Right lobe of liver (tissue), 6 donors: ENCODE measurements at regions not wholly inside any gene's neighbourhood (a gene's known extent, or its start where the extent isn't known, plus 50 kb on each side); places are given as distances from the start of the nearest gene placed in this dataset.

Experiments used
- ATAC-seq, 4 donors: fragments of 200-7000 bp; cut with Tn5 transposase; one replicate each; pipeline ENCODE4 v1.9.1; 2020; ENCODE audit warnings: mild to moderate bottlenecking in 4 of 4, moderate library complexity in 4 of 4
- DNase-seq, 3 donors: peaks; one replicate each; pipeline ENCODE4 v3.0.0-alpha.2; 2020
- H3K27ac ChIP-seq, 3 donors: fragments of 200-600 bp; one replicate each; pipeline ENCODE4 v1.8.0; 2022
- H3K27me3 ChIP-seq, 2 donors: fragments of 200-600 bp; one replicate each; pipeline ENCODE4 v1.8.0; 2022
- H3K36me3 ChIP-seq, 4 donors: fragments of 200-600 bp; sonication (generic) in 1 of 4; one replicate each; pipeline versions ENCODE4 v1.5.1 to v1.8.0; 2017 to 2022; ENCODE audit warnings: control low read depth in 1 of 4
- H3K4me1 ChIP-seq, 4 donors: fragments of 200-600 bp; sonication (generic) in 1 of 4; one replicate each; pipeline versions ENCODE4 v1.5.1 to v1.8.0; 2017 to 2022; ENCODE audit warnings: control low read depth in 1 of 4
- H3K4me3 ChIP-seq, 3 donors: fragments of 200-600 bp; one replicate each; pipeline ENCODE4 v1.8.0; 2022
- H3K9me3 ChIP-seq, 4 donors: fragments of 200-600 bp; sonication (generic) in 1 of 4; one replicate each; pipeline versions ENCODE4 v1.5.1 to v1.8.0; 2017 to 2022; ENCODE audit warnings: control low read depth in 1 of 4
- POLR2A ChIP-seq: fragments of 450-650 bp; IDR thresholded peaks from one replicate; pipeline ENCODE4 v1.6.1; 2017; ENCODE audit warnings: antibody characterized with exemption, mild to moderate bottlenecking
- WGBS: methylation state at CpG from one replicate; pipeline ENCODE4 v1.1.6; 2018; ENCODE audit warnings: low coverage, low lambda C conversion rate; ENCODE audit not compliant: insufficient coverage; ENCODE audit errors: missing lambda C conversion rate; 5-methylcytosine and 5-hydroxymethylcytosine counted together
- intact Hi-C, 2 donors: fragments of 100-400 bp; cut with DNase I; formaldehyde crosslinking; loops; one replicate each; pipeline versions ENCODE4 v1.11.2 to v1.14.1; 2022
- TF ChIP-seq, protein P1 (sequence below), 4 donors: fragments of 200-600 bp in 3 of 4; fragments of 450-650 bp in 1 of 4; IDR thresholded peaks; one replicate each; pipeline versions ENCODE4 v1.5.1 to v1.8.0; 2016 to 2022; ENCODE audit warnings: antibody characterized with exemption in 4 of 4, mild to moderate bottlenecking in 2 of 4
- donor health status: DM: no; HTN: yes; CAD: no.
- donor health status: DM: no; HTN: no; CAD: no.
- donor health status: DM: no; HTN: no; CAD: no.
- donor health status: DM: no; HTN: yes; CAD: no.
- donor health status: DM: no; HTN: yes; CAD: no.

DNA sequence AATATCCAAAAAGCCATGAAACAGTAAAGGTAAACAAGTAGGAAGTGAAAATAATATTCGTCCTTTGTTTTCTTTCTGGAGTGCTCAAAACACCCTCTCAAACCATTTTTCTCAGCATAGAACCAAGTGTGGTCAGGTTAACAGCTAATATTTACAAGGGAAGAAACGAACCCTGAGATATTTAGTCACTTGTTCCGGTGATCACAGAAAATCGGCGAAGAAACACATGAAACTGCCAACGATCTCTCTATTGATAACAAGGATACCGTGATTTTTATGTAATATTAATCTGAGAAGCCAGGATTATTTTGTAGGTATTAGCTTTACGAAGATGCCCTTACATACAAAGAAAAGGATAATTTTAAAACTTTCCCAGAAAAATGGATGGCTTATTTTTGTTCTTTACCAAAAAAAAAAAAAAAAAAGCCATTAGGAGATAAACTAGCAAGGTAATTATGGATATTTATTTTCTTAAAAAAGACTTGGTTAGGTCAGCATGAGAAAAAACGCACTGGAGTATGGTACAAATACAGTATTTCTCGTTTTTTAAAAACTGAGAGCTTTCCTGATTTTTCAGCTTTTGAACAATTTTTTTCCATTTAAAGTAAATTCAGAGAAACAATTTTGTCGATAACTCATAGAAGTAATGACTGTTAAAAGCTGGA is 107.3 kb upstream of the HNRNPU start:
- ATAC-seq (peak in 1 of 4 donors; percentile 0), DNase-seq (no peak)
- H3K4me1 ChIP-seq, result peaks cover 0 to 11% (median 5%) of the 10 kb centered on the region in 4 donors
- H3K9me3 ChIP-seq, result no peaks in the 10 kb centered on the region
- no peak for TF ChIP-seq POLR2A
- TF ChIP-seq, protein P1, sequence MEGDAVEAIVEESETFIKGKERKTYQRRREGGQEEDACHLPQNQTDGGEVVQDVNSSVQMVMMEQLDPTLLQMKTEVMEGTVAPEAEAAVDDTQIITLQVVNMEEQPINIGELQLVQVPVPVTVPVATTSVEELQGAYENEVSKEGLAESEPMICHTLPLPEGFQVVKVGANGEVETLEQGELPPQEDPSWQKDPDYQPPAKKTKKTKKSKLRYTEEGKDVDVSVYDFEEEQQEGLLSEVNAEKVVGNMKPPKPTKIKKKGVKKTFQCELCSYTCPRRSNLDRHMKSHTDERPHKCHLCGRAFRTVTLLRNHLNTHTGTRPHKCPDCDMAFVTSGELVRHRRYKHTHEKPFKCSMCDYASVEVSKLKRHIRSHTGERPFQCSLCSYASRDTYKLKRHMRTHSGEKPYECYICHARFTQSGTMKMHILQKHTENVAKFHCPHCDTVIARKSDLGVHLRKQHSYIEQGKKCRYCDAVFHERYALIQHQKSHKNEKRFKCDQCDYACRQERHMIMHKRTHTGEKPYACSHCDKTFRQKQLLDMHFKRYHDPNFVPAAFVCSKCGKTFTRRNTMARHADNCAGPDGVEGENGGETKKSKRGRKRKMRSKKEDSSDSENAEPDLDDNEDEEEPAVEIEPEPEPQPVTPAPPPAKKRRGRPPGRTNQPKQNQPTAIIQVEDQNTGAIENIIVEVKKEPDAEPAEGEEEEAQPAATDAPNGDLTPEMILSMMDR (IDR thresholded peaks at IDR 0.05), result no peak
- WGBS, result 16% methylated on average over 11 of the region's 11 CpGs
- peak overlapping the region; percentile 96 to 100 (median 100) for H3K27ac ChIP-seq
- H3K36me3 ChIP-seq, result no peaks in the 10 kb centered on the region
- H3K4me3 ChIP-seq, result peak overlapping the region; percentile 56 to 80 (median 71)
- H3K27me3 ChIP-seq, result no peaks in the 10 kb centered on the region
- intact Hi-C loops, result no loop called here

DNA sequence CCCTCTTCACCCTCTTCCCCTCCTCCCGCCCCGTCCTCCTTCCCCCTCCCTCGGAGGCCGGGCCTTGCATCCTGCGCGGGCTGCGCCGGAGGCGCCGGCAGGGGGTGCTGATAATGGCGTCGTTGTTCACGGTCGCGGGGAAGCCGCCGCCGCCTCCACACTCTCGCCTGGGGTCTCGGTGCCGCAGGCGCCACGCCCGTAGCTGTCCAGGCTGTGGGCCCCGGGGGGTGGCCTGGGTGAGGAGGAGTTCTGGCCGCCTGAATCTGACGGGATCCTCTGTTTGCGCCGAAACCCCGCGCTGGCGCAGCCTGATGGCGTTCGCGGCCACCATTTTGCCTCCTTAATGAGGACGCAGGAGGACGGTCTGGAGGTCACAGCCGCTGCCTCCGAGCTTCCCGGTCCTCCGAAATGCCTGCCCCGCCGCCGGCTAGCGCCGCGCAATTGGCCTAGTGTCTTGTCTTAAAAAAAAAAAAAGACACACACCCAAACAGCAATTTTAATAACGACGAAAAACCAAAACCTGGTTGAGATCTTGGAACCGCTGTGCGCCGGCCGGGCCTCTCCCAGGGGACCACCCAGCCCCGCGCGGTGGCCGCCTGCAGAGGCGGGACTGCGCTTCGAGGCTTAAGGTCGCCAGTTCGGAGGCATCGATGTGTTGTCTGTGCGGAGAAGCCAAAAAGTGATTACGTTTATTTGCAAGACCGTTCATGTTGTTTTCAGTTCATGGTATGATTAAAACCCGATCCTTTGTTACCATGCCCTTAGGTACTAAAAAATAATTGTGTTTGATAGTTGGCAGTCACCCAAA is 106.6 kb upstream of the HNRNPU start:
- WGBS, result 2% methylated on average over 49 of the region's 67 CpGs
- TF ChIP-seq POLR2A, result peak; percentile 82
- TF ChIP-seq, protein P1 (IDR thresholded peaks at IDR 0.05), result peak; percentile 49 to 67 (median 50)
- intact Hi-C loops, result no loop called here

DNA sequence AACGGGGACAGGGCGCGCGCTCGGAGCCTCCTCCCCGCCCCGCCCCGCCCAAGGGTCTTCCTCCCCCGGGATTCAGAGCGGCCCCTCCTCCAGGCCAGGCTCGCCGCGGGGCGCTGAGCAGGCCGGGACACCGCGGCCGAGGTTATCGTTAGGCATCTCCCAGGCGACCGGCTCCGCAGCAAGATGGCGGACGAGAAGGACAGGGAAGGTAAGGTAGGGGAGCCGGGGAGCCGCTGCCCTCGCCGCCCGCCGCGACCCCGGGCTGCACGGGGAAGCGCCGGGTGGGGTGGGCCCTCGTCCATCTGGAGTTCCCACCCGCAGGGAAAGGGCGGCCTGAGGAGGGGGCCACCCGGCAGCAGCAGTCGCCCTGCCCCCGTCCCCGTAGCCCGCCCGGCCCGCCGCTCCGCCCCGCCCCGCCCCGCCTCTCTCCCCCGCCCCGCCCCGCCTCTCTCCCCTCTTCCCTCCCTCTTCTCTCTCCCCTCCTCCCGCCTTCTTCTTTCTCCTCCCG is 105.9 kb upstream of the HNRNPU start:
- peak overlapping the region; percentile 96 to 100 (median 100) for H3K27ac ChIP-seq
- DNase-seq (peak in 1 of 3 donors; percentile 82), ATAC-seq (peak; percentile 40 to 74 (median 68))
- intact Hi-C loops, result no loop called here
- H3K4me1 ChIP-seq, result peaks cover 0 to 11% (median 5%) of the 10 kb centered on the region in 4 donors
- H3K36me3 ChIP-seq, result no peaks in the 10 kb centered on the region
- TF ChIP-seq, protein P1 (IDR thresholded peaks at IDR 0.05), result no peak
- TF ChIP-seq POLR2A, result no peak
- H3K4me3 ChIP-seq, result peak overlapping the region; percentile 63 to 80 (median 71)
- 0% methylated on average over 4 of the region's 55 CpGs for WGBS
- H3K9me3 ChIP-seq, result no peaks in the 10 kb centered on the region
- H3K27me3 ChIP-seq, result no peaks in the 10 kb centered on the region

More for the DNA sequence above, 106.6 kb upstream of the HNRNPU start:
- Histone ChIP-seq H3K27me3 (no peaks in the 10 kb centered on the region), H3K4me1 (peaks cover 0 to 11% (median 5%) of the 10 kb centered on the region in 4 donors), H3K27ac (peak overlapping the region; percentile 96 to 100 (median 100)), H3K4me3 (peak overlapping the region; percentile 56 to 80 (median 71)), H3K36me3 (no peaks in the 10 kb centered on the region), H3K9me3 (no peaks in the 10 kb centered on the region)
- ATAC-seq (peak; percentile 82 to 93 (median 88)), DNase-seq (peak; percentile 94 to 96 (median 96))

DNA sequence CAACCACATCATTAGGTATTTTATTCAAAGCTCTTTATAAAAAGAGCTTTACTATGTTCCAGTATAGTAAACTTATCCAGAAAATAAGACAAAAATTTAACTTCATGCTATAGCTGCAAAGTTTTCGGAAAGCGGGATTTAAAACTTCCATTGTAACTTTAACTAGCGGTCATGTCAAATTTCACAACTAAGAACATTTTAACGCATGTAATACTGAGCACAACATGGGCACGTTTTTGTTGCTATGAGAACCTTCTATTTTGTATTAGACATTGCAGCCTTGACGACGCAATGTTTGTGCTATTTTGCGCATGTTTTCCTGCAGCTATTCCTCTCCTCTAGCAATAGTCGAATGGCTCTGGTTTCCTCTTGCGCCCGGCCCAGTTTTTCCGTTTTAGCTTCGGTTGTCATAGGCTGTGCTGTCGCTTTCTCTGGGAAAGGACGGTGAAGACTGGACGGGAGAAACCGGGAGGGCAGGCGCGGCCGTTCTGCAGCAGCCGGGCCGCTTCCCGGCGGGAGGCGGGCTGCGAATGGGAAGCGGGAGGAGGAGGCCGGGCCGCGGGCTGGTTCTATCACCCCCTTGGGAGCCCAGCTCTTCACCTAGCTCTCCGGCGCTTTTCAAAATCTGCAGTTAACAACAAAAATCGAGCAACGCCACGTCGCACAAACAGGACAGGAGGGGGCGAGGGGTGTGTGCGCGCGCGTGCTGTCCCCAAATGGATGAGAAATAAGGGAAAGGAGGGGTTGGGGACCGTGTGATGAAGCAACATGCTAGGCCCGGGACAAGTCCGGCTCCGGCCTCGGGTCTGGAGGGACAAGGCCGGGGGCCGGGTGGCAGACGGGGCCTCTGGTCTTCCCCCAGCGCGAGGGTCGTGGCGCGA is 105.3 kb upstream of the HNRNPU start:
- H3K9me3 ChIP-seq, result no peaks in the 10 kb centered on the region
- peaks cover 0 to 11% (median 5%) of the 10 kb centered on the region in 4 donors for H3K4me1 ChIP-seq
- peak overlapping the region; percentile 63 to 80 (median 71) for H3K4me3 ChIP-seq
- 2% methylated on average over 29 of the region's 54 CpGs for WGBS
- H3K27ac ChIP-seq, result peak overlapping the region; percentile 96 to 100 (median 100)
- intact Hi-C loops, result no loop called here
- H3K27me3 ChIP-seq, result no peaks in the 10 kb centered on the region
- ATAC-seq (peak; percentile 44 to 58 (median 55)), DNase-seq (peak; percentile 79 to 85 (median 82))
- TF ChIP-seq, protein P1 (IDR thresholded peaks at IDR 0.05), result no peak
- peak; percentile 89 for TF ChIP-seq POLR2A
- no peaks in the 10 kb centered on the region for H3K36me3 ChIP-seq
